ENCODE measurements at regions not wholly inside any gene's neighbourhood (a gene's known extent, or its start where the extent isn't known, plus 50 kb on each side); places are given as distances from the start of the nearest gene placed in this dataset.
"Not testable (repeated sequence)": the region's sequence is repeated elsewhere in the genome, so short reads cannot be mapped to it uniquely, and the experiment has no call there.

- Histone ChIP-seq H3K27me3 (ENCODE audit: control insufficient read depth in 2 of 2, insufficient read depth in 2 of 2, low read length in 2 of 2) (no peaks in the 10 kb centered on the region), H3K4me2 (replicated peaks; ENCODE audit: extremely low read depth, low read length, poor library complexity, severe bottlenecking) (no peak overlapping the region), H3K9me3 (replicated peaks in 1 of 2; ENCODE audit: control insufficient read depth in 1 of 2, insufficient read depth in 1 of 2, low read length in 2 of 2) (no peaks in the 10 kb centered on the region), H3K27ac (ENCODE audit: low read depth in 1 of 2, low read length in 2 of 2) (no peak overlapping the region), H3K4me3 (replicated peaks in 1 of 3; ENCODE audit: low read depth in 2 of 3, low read length in 3 of 3) (no peak overlapping the region), H3K36me3 (replicated peaks in 1 of 2; ENCODE audit: control insufficient read depth in 1 of 2, insufficient read depth in 2 of 2, low read length in 2 of 2) (no peaks in the 10 kb centered on the region), H2AFZ (ENCODE audit: insufficient read depth, low read depth, low read length, poor library complexity, severe bottlenecking) (no peak overlapping the region), H4K20me1 (ENCODE audit: insufficient read depth, low read length) (no peaks in the 10 kb centered on the region), H3K9ac (ENCODE audit: insufficient read depth, low read length, poor library complexity, severe bottlenecking) (no peak overlapping the region), H3K79me2 (ENCODE audit: insufficient read depth, low read length) (no peaks in the 10 kb centered on the region), H3K4me1 (ENCODE audit: control insufficient read depth in 1 of 2, insufficient read depth in 2 of 2, low read length in 2 of 2) (no peaks in the 10 kb centered on the region)
- no peak overlapping the region for H3K27ac Mint-ChIP-seq
- peaks cover 0 to 7% (median 3%) of the 10 kb centered on the region in 7 donors for H3K9me3 Mint-ChIP-seq
- intact Hi-C loops (cut with micrococcal nuclease), result loop anchor here in 1 of 2 donors (10.0 kb wide), 2 partner anchors 421 to 551 kb away; partner anchors contain the start of gene DACT1
- DNase-seq, result peak; percentile 2 to 36 (median 12)
- no peak overlapping the region for H3K4me3 Mint-ChIP-seq
- peaks cover 0 to 1% (median 1%) of the 10 kb centered on the region in 3 donors for H3K27me3 Mint-ChIP-seq (ENCODE audit: low read depth in 3 of 3)
- H3K36me3 Mint-ChIP-seq, result no peaks in the 10 kb centered on the region
- peak; percentile 74 for TF ChIP-seq CTCF (IDR thresholded peaks at IDR 0.05)
- H3K4me1 Mint-ChIP-seq, result no peaks in the 10 kb centered on the region
These were observed 132.9 kb upstream of the DAAM1 start for GRCh38 chr14:59055439-59056045.

- Histone ChIP-seq H3K9me3 (replicated peaks in 1 of 2; ENCODE audit: control insufficient read depth in 1 of 2, insufficient read depth in 1 of 2, low read length in 2 of 2) (no peaks in the 10 kb centered on the region), H2AFZ (ENCODE audit: insufficient read depth, low read depth, low read length, poor library complexity, severe bottlenecking) (no peak overlapping the region), H4K20me1 (ENCODE audit: insufficient read depth, low read length) (no peaks in the 10 kb centered on the region), H3K36me3 (replicated peaks in 1 of 2; ENCODE audit: control insufficient read depth in 1 of 2, insufficient read depth in 2 of 2, low read length in 2 of 2) (no peaks in the 10 kb centered on the region), H3K27me3 (ENCODE audit: control insufficient read depth in 2 of 2, insufficient read depth in 2 of 2, low read length in 2 of 2) (no peaks in the 10 kb centered on the region), H3K9ac (ENCODE audit: insufficient read depth, low read length, poor library complexity, severe bottlenecking) (no peak overlapping the region), H3K4me1 (ENCODE audit: control insufficient read depth in 1 of 2, insufficient read depth in 2 of 2, low read length in 2 of 2) (no peaks in the 10 kb centered on the region), H3K4me2 (replicated peaks; ENCODE audit: extremely low read depth, low read length, poor library complexity, severe bottlenecking) (no peak overlapping the region), H3K4me3 (replicated peaks in 1 of 3; ENCODE audit: low read depth in 2 of 3, low read length in 3 of 3) (no peak overlapping the region), H3K27ac (ENCODE audit: low read depth in 1 of 2, low read length in 2 of 2) (no peak overlapping the region), H3K79me2 (ENCODE audit: insufficient read depth, low read length) (no peaks in the 10 kb centered on the region)
- H3K36me3 Mint-ChIP-seq, result no peaks in the 10 kb centered on the region
- H3K4me1 Mint-ChIP-seq, result no peaks in the 10 kb centered on the region
- no CpG with 5 or more reads among the region's 2 CpGs for WGBS (ENCODE audit: insufficient coverage)
- intact Hi-C loops (cut with micrococcal nuclease), result loop anchor here in 1 of 2 donors (10.0 kb wide), 2 partner anchors 423 to 553 kb away; partner anchors contain the start of gene DACT1
- no peak overlapping the region for H3K4me3 Mint-ChIP-seq
- H3K9me3 Mint-ChIP-seq, result peaks cover 0 to 3% (median 0%) of the 10 kb centered on the region in 7 donors
- no peak overlapping the region for H3K27ac Mint-ChIP-seq
- DNase-seq, result no peak
- H3K27me3 Mint-ChIP-seq (ENCODE audit: low read depth in 3 of 3), result peaks cover 0 to 1% (median 0%) of the 10 kb centered on the region in 3 donors
- no peak for TF ChIP-seq CTCF (IDR thresholded peaks at IDR 0.05)
These were observed 130.9 kb upstream of the DAAM1 start for GRCh38 chr14:59057551-59057950.

GRCh38 chr14:59058776-59059175 is 129.7 kb upstream of the DAAM1 start:
- not testable (repeated sequence) for H2AFZ ChIP-seq (ENCODE audit: insufficient read depth, low read depth, low read length, poor library complexity, severe bottlenecking); DNase-seq; H3K4me3 ChIP-seq (replicated peaks in 1 of 3; ENCODE audit: low read depth in 2 of 3, low read length in 3 of 3); H3K36me3 Mint-ChIP-seq; H3K4me3 Mint-ChIP-seq; H3K36me3 ChIP-seq (replicated peaks in 1 of 2; ENCODE audit: control insufficient read depth in 1 of 2, insufficient read depth in 2 of 2, low read length in 2 of 2); H4K20me1 ChIP-seq (ENCODE audit: insufficient read depth, low read length); H3K4me1 ChIP-seq (ENCODE audit: control insufficient read depth in 1 of 2, insufficient read depth in 2 of 2, low read length in 2 of 2); H3K27me3 Mint-ChIP-seq (ENCODE audit: low read depth in 3 of 3); H3K9ac ChIP-seq (ENCODE audit: insufficient read depth, low read length, poor library complexity, severe bottlenecking); H3K9me3 ChIP-seq (replicated peaks in 1 of 2; ENCODE audit: control insufficient read depth in 1 of 2, insufficient read depth in 1 of 2, low read length in 2 of 2); H3K27ac ChIP-seq (ENCODE audit: low read depth in 1 of 2, low read length in 2 of 2); H3K27ac Mint-ChIP-seq; H3K27me3 ChIP-seq (ENCODE audit: control insufficient read depth in 2 of 2, insufficient read depth in 2 of 2, low read length in 2 of 2); H3K4me1 Mint-ChIP-seq; H3K4me2 ChIP-seq (replicated peaks; ENCODE audit: extremely low read depth, low read length, poor library complexity, severe bottlenecking); H3K79me2 ChIP-seq (ENCODE audit: insufficient read depth, low read length)
- no CpG with 5 or more reads among the region's 30 CpGs for WGBS (ENCODE audit: insufficient coverage)
- peaks cover 0 to 13% (median 9%) of the 10 kb centered on the region in 7 donors for H3K9me3 Mint-ChIP-seq
- intact Hi-C loops (cut with micrococcal nuclease), result loop anchor here in 1 of 2 donors (10.0 kb wide), 2 partner anchors 424 to 554 kb away; partner anchors contain the start of gene DACT1

Data from CD14-positive monocyte (primary cell).